ENCODE measurements at regions not wholly inside any gene's neighbourhood (a gene's known extent, or its start where the extent isn't known, plus 50 kb on each side); places are given as distances from the start of the nearest gene placed in this dataset.

- no peak for DNase-seq (ENCODE audit: low read depth)
Observed at GRCh38 chr6:165876588-165876987, 213.5 kb upstream of the PDE10A start.

GRCh38 chr6:165875946-165876345 lies 212.9 kb upstream of the PDE10A start:
- DNase-seq (ENCODE audit: low read depth): no peak

GRCh38 chr6:165873976-165874375 lies 210.9 kb upstream of the PDE10A start:
- no peak for DNase-seq (ENCODE audit: low read depth)

- DNase-seq (ENCODE audit: low read depth): no peak
Observed at GRCh38 chr6:165872811-165873210, 209.8 kb upstream of the PDE10A start.

- DNase-seq (ENCODE audit: low read depth): no peak
Observed at GRCh38 chr6:165872311-165872710, 209.3 kb upstream of the PDE10A start.

GRCh38 chr6:165871571-165871970 lies 208.5 kb upstream of the PDE10A start:
- DNase-seq (ENCODE audit: low read depth): no peak

GRCh38 chr6:165869526-165869925 lies 206.5 kb upstream of the PDE10A start:
- no peak for DNase-seq (ENCODE audit: low read depth)

- no peak for DNase-seq (ENCODE audit: low read depth)
Observed at GRCh38 chr6:165864925-165865324, 201.9 kb upstream of the PDE10A start.

GRCh38 chr6:165864218-165864617 lies 201.2 kb upstream of the PDE10A start:
- no peak for DNase-seq (ENCODE audit: low read depth)

GRCh38 chr6:165863801-165864200 lies 200.8 kb upstream of the PDE10A start:
- DNase-seq (ENCODE audit: low read depth): no peak

- no peak for DNase-seq (ENCODE audit: low read depth)
Observed at GRCh38 chr6:165862813-165863212, 199.8 kb upstream of the PDE10A start.

GRCh38 chr6:165861226-165861625 lies 198.2 kb upstream of the PDE10A start:
- DNase-seq (ENCODE audit: low read depth): no peak

- no peak for DNase-seq (ENCODE audit: low read depth)
Observed at GRCh38 chr6:165858586-165858985, 195.5 kb upstream of the PDE10A start.

- no peak for DNase-seq (ENCODE audit: low read depth)
Observed at GRCh38 chr6:165855856-165856255, 192.8 kb upstream of the PDE10A start.

- no peak for DNase-seq (ENCODE audit: low read depth)
Observed at GRCh38 chr6:165854863-165855593, 192.0 kb upstream of the PDE10A start.

- DNase-seq (ENCODE audit: low read depth): no peak
Observed at GRCh38 chr6:165854061-165854862, 191.2 kb upstream of the PDE10A start.

GRCh38 chr6:165852676-165853075 lies 189.6 kb upstream of the PDE10A start:
- no peak for DNase-seq (ENCODE audit: low read depth)

GRCh38 chr6:165850434-165851019 lies 187.5 kb upstream of the PDE10A start:
- DNase-seq (ENCODE audit: low read depth): peak; percentile 48

GRCh38 chr6:165849534-165850430 lies 186.7 kb upstream of the PDE10A start:
- DNase-seq (ENCODE audit: low read depth): no peak

GRCh38 chr6:165848086-165848426 lies 185.0 kb upstream of the PDE10A start:
- no peak for DNase-seq (ENCODE audit: low read depth)

- no peak for DNase-seq (ENCODE audit: low read depth)
Observed at GRCh38 chr6:165847407-165848085, 184.5 kb upstream of the PDE10A start.
